22Rv1 (cell line): ENCODE measurements at regions not wholly inside any gene's neighbourhood (a gene's known extent, or its start where the extent isn't known, plus 50 kb on each side); places are given as distances from the start of the nearest gene placed in this dataset.

Source experiments
- H3K27ac ChIP-seq: fragments of 450-650 bp; 2 replicates; pipeline ENCODE4 v1.5.1; 2017
- ZFX ChIP-seq: fragments of 450-650 bp; IDR thresholded peaks from 2 replicates; pipeline ENCODE4 v1.6.1; 2017; ENCODE audit warnings: antibody characterized with exemption, borderline replicate concordance
- TF ChIP-seq, protein P1 (sequence below): fragments of 450-650 bp; IDR thresholded peaks from 2 replicates; pipeline ENCODE4 v1.5.1; 2017; ENCODE audit warnings: mild to moderate bottlenecking

DNA sequence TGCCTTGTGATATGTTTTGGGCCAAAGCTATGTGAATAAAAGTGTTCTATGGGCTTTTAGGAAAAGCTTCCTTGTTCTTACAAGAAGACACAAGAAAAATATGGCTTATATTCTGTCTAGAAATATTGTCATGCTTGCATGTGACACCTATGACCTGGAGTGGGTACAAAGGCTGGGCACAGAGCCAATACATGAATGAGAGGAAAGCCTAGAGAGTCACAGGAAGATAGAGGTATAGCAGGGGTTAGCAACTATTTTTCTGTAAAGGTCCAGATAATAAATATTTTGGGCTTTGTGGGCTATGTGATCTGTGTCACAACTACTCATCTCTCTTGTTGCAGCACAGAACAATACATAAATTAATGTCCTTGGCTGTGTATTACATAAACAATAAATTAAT is 196.6 kb upstream of the CD180 start:
- no peak overlapping the region for H3K27ac ChIP-seq
- TF ChIP-seq, protein P1, sequence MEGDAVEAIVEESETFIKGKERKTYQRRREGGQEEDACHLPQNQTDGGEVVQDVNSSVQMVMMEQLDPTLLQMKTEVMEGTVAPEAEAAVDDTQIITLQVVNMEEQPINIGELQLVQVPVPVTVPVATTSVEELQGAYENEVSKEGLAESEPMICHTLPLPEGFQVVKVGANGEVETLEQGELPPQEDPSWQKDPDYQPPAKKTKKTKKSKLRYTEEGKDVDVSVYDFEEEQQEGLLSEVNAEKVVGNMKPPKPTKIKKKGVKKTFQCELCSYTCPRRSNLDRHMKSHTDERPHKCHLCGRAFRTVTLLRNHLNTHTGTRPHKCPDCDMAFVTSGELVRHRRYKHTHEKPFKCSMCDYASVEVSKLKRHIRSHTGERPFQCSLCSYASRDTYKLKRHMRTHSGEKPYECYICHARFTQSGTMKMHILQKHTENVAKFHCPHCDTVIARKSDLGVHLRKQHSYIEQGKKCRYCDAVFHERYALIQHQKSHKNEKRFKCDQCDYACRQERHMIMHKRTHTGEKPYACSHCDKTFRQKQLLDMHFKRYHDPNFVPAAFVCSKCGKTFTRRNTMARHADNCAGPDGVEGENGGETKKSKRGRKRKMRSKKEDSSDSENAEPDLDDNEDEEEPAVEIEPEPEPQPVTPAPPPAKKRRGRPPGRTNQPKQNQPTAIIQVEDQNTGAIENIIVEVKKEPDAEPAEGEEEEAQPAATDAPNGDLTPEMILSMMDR: no peak
- TF ChIP-seq ZFX: no peak

DNA sequence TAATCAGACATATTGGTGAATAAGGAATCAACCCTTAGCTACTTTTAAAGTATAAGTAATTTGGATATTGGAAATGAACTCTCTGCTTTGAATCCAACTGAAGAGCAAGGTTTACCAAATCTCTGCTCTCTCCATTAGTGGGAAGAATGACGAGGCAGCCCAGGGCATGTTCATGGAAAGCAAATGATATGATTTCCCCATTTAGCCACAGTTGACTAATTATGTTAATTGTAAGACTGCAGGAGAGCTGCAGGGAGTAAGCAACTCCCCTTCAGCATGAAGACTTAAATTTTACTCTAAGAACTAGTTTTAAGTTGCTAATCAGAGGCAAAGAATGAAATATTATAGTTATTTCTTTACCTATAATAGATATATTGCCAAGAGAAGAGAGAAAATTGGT is 194.3 kb upstream of the CD180 start:
- TF ChIP-seq, protein P1: no peak
- TF ChIP-seq ZFX: no peak

DNA sequence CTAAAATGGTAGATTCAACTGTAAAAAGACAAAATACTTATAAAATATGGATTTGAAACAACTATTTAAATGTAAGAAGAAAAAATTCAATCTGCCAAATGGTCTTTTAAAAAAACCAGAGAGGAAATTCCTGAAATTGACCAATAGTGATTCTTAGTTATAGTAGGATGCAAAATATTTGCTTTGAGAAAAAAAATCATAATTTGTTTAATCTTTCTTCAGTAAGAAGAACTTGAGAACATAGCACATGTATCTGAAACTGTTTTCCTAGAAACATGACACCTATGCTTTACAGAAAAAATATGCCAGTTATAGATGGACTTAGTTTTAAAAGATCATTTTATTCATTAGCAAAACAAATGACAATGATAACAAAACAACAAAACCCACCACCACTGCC is 186.9 kb upstream of the CD180 start:
- H3K27ac ChIP-seq: no peak overlapping the region
- TF ChIP-seq, protein P1: no peak
- TF ChIP-seq ZFX: no peak

More for the DNA sequence above, 194.3 kb upstream of the CD180 start:
- no peak overlapping the region for H3K27ac ChIP-seq

DNA sequence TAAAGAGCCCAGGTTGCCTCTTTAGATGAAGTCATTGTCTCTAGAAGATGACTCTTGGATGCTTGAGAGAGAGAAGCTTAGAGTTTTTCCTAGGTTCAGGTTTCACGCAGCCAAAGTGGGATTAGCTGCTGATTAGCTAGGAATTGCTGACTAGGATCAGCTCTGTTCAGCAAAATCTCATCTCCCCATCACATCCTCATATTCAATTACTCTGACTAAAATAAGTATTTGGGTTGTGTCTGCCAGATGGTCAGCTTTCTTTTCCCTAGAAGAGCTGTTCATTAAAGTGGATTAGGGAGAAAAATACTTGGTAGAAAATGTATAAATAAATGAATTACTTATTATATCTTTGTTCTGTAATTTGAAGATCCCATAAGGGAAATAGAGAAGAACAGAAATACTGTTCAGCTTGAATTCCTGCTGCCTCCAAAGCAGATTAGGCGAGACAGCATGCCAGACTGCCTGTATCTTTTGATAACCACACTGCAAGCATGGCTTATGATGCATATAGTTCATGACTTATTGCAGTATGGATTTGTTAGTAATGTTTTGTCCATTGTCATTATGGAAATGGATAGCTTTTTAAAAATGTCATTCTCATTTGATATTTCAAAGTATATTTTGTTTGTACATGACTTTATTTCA is 184.8 kb upstream of the CD180 start:
- TF ChIP-seq ZFX: no peak
- TF ChIP-seq, protein P1: no peak
- H3K27ac ChIP-seq: no peak overlapping the region

DNA sequence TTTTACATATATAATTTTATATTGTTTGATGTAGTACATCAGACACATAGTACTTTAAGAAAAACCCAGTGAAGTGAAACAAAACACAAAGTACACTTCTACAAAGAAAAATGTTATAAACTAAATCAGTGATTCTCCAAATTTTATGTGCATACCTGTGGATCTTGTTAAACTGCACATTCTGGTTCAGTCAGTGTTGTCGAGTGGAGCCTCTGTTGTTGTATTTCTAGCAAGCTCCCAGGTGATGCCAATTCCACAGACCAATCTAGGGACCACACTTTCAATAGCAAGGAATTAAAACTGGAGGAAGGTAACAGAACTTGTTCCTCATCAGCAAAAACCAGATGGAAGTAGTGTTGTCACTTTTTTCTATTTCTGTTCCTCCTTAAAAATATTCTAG is 183.8 kb upstream of the CD180 start:
- TF ChIP-seq ZFX: no peak
- TF ChIP-seq, protein P1: no peak
- H3K27ac ChIP-seq: no peak overlapping the region

DNA sequence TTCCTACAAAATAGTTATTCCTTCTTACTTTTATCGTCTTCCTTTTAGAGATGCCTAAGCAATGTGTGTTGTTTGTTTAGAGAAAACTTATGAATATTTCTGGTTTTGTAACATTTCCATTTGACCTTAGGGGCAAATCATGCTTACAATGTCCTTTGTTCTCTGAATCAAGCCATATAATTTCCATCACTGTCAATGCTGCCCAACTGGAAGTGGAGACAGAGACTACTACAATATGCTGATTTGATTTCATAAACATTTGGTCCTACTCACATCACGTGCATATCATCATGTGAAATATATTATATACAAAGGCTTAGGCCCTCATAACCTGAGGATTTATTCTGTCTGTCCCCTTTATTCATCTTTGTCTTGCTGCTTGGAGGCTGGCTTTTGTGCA is 183.2 kb upstream of the CD180 start:
- no peak overlapping the region for H3K27ac ChIP-seq
- TF ChIP-seq ZFX: no peak
- TF ChIP-seq, protein P1: no peak

DNA sequence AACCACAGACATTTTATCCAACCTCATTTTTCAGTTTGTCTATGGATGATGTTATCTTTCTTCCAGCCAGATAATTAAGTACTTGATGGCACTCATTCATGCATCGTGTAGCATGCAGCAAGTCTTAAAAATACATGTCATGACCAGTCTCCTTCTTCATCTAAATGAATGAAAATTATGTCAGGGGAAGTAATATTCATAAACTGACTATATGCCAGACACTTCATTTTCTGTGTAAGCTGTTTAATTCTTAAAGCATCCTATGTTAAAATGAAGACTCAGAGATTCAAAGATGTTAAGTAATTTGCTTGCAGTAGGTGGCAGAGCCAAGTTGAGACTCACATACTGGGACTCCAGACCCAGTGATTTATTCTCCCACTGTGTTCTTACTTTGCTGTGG is 181.7 kb upstream of the CD180 start:
- no peak overlapping the region for H3K27ac ChIP-seq
- TF ChIP-seq, protein P1: no peak
- no peak for TF ChIP-seq ZFX
